ENCODE measurements at regions not wholly inside any gene's neighbourhood (a gene's known extent, or its start where the extent isn't known, plus 50 kb on each side); places are given as distances from the start of the nearest gene placed in this dataset.

GRCh38 chr13:74187564-74187963, 53.4 kb upstream of the KLF12 start:
- H3K4me3 ChIP-seq (ENCODE audit: low read depth, low read length): no peak overlapping the region
- no peak for TF ChIP-seq CTCF (IDR thresholded peaks at IDR 0.05; ENCODE audit: insufficient read depth, low read length, missing control alignments)
- ChIA-PET CTCF (interaction anchor here (0.7 to 1.7 kb wide), 2 partner anchors 8 to 14 kb away, joined by 3 to 5 read pairs; no protein-coding TSS in a partner anchor), POLR2A (no interaction called here)
- no peak for DNase-seq (ENCODE audit: low read depth, low spot score)

- no peak overlapping the region for H3K4me3 ChIP-seq (ENCODE audit: low read depth, low read length)
- POLR2A ChIA-PET: no interaction called here
- TF ChIP-seq CTCF (IDR thresholded peaks at IDR 0.05; ENCODE audit: insufficient read depth, low read length, missing control alignments): no peak
- DNase-seq (ENCODE audit: low read depth, low spot score): no peak
- CTCF ChIA-PET: no interaction called here
Observed at GRCh38 chr13:74184283-74184682, 50.1 kb upstream of the KLF12 start.

All from AG04449 (cell line).